Sigmoid colon (tissue), 6 donors: ENCODE measurements at regions not wholly inside any gene's neighbourhood (a gene's known extent, or its start where the extent isn't known, plus 50 kb on each side); places are given as distances from the start of the nearest gene placed in this dataset.

ENCODE experiments used
- DNase-seq: peaks from one replicate; pipeline ENCODE4 v3.0.0-alpha.2; 2019
- H3K27ac ChIP-seq, 4 donors: fragments of 200-600 bp; sonication (generic); one replicate each; pipeline ENCODE4 v1.5.1; 2016 to 2019; ENCODE audit warnings: mild to moderate bottlenecking in 1 of 4
- H3K27me3 ChIP-seq, 3 donors: fragments of 200-600 bp; sonication (generic); one replicate each; pipeline ENCODE4 v1.5.1; 2019; ENCODE audit warnings: mild to moderate bottlenecking in 1 of 3
- H3K36me3 ChIP-seq, 4 donors: fragments of 200-600 bp; sonication (generic); one replicate each; pipeline ENCODE4 v1.5.1; 2016 to 2019
- H3K4me1 ChIP-seq, 4 donors: fragments of 200-600 bp; sonication (generic); one replicate each; pipeline ENCODE4 v1.5.1; 2017 to 2019
- H3K4me3 ChIP-seq, 4 donors: fragments of 200-600 bp; sonication (generic); one replicate each; pipeline ENCODE4 v1.5.1; 2017 to 2019; ENCODE audit warnings: mild to moderate bottlenecking in 2 of 4, moderate library complexity in 1 of 4
- H3K9me3 ChIP-seq, 4 donors: fragments of 200-600 bp in 3 of 4; sonication (generic) in 3 of 4; one replicate each; pipeline versions ENCODE4 v1.5.1 to v1.6.1; 2013 to 2019
- EP300 ChIP-seq, 4 donors: sonication (generic); formaldehyde crosslinking; IDR thresholded peaks; one replicate each; pipeline ENCODE4 v1.6.1; 2017; ENCODE audit warnings: antibody characterized with exemption in 4 of 4
- POLR2A ChIP-seq, 2 donors: fragments of 450-650 bp; IDR thresholded peaks; one replicate each; pipeline ENCODE4 v1.6.1; 2016; ENCODE audit warnings: antibody characterized with exemption in 2 of 2, mild to moderate bottlenecking in 2 of 2, moderate library complexity in 2 of 2
- POLR2AphosphoS5 ChIP-seq, 4 donors: sonication (generic); formaldehyde crosslinking; IDR thresholded peaks; one replicate each; pipeline ENCODE4 v1.6.1; 2017; ENCODE audit warnings: antibody characterized with exemption in 4 of 4
- WGBS, 2 donors: extraction: QIAGEN DNeasy Blood & Tissue Kit; methylation state at CpG; one replicate each; pipeline ENCODE4 v1.1.7; 2013; 5-methylcytosine and 5-hydroxymethylcytosine counted together
- intact Hi-C: fragments of 100-400 bp; cut with DNase I; formaldehyde crosslinking; loops from one replicate; pipeline ENCODE4 v1.15.1; 2023
- TF ChIP-seq, protein P1 (sequence below), 4 experiments: fragments of 450-650 bp in 3 of 4; fragments of 200-600 bp in 1 of 4; IDR thresholded peaks; one replicate each; pipeline ENCODE4 v1.5.1; 2016 to 2019; ENCODE audit warnings: antibody characterized with exemption in 4 of 4, mild to moderate bottlenecking in 3 of 4, moderate library complexity in 2 of 4
- donor health status: healthy with polysubstance abuse.
- donor health status: healthy.

DNA sequence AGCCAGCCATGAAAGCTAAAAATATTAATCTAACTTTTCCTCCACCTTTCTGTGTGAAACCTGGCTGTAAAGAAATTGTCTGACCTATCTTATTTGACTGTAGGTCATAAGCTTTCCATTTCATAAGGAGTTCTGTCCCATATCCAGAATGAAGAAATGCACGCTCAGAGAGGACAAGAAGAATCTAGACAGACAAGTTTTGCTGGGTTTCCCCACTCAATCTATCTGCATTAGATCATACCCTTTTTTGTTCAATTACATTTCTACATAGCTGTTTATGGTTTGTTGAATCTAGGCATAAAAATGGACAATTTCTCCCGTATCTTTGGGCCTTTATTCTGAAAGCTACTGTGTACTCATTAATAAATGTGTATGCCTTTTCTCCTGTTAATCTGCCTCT, 1495.1 kb downstream of the C4orf33 start:
- Histone ChIP-seq H3K9me3 (no peaks in the 10 kb centered on the region), H3K27me3 (no peaks in the 10 kb centered on the region), H3K4me3 (no peak overlapping the region), H3K27ac (no peak overlapping the region), H3K36me3 (no peaks in the 10 kb centered on the region), H3K4me1 (no peaks in the 10 kb centered on the region)
- intact Hi-C loops: no loop called here
- WGBS, 2 donors: 68 to 88% methylated on average over 2 of the region's 2 CpGs
- no peak for DNase-seq
- TF ChIP-seq, protein P1, sequence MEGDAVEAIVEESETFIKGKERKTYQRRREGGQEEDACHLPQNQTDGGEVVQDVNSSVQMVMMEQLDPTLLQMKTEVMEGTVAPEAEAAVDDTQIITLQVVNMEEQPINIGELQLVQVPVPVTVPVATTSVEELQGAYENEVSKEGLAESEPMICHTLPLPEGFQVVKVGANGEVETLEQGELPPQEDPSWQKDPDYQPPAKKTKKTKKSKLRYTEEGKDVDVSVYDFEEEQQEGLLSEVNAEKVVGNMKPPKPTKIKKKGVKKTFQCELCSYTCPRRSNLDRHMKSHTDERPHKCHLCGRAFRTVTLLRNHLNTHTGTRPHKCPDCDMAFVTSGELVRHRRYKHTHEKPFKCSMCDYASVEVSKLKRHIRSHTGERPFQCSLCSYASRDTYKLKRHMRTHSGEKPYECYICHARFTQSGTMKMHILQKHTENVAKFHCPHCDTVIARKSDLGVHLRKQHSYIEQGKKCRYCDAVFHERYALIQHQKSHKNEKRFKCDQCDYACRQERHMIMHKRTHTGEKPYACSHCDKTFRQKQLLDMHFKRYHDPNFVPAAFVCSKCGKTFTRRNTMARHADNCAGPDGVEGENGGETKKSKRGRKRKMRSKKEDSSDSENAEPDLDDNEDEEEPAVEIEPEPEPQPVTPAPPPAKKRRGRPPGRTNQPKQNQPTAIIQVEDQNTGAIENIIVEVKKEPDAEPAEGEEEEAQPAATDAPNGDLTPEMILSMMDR (IDR thresholded peaks at IDR 0.05): no peak
- no peak for TF ChIP-seq POLR2AphosphoS5 (IDR thresholded peaks at IDR 0.05)
- no peak for TF ChIP-seq POLR2A (IDR thresholded peaks at IDR 0.05)
- no peak for TF ChIP-seq EP300 (IDR thresholded peaks at IDR 0.05)

DNA sequence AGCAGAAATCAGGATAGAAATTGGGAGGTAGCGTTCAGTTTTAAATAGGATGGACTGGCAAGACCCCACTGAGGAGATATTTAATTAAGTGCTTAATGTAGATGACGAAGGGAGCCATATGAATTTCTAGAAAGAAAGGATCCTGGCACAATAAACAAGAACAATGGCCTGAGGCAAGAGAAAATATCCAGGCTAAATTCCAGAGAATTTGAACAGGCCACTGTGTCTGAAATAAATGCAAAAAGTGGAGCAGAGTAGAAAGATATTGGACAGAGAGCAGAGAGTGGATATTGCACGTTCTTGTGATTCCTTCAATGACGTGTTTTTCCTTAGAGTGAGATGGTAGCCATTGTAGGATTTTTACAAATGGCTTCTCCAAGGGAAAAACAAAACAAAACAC, 1504.8 kb downstream of the C4orf33 start:
- DNase-seq: no peak
- Histone ChIP-seq H3K27ac (no peak overlapping the region), H3K4me3 (no peak overlapping the region), H3K9me3 (peaks cover 0 to 1% (median 0%) of the 10 kb centered on the region in 4 donors), H3K4me1 (no peaks in the 10 kb centered on the region), H3K36me3 (no peaks in the 10 kb centered on the region), H3K27me3 (no peaks in the 10 kb centered on the region)
- intact Hi-C loops: no loop called here
- 81 to 83% methylated on average over 4 of the region's 4 CpGs for WGBS, 2 donors
- no peak for TF ChIP-seq POLR2AphosphoS5 (IDR thresholded peaks at IDR 0.05)
- no peak for TF ChIP-seq EP300 (IDR thresholded peaks at IDR 0.05)
- TF ChIP-seq POLR2A (IDR thresholded peaks at IDR 0.05): no peak
- TF ChIP-seq, protein P1 (IDR thresholded peaks at IDR 0.05): no peak

DNA sequence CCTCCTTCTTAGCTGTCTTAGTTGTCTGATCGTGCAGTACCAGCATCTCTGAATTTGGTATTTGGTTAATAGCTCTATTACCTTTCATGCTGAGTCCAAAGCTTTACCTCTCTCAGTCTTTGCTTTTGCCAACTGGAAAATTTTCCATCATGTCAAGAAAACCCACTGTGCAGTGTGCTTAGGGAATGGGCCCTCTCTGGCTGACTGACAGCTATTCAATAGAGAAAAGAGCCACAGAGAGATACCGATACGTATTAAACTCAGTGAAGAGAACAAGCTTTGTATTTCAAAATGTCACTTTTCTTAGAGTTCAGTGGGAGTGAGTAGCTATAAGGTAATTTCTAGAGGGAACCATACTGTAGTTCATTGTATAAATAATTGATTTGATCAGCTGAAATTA, 1507.1 kb downstream of the C4orf33 start:
- Histone ChIP-seq H3K27me3 (no peaks in the 10 kb centered on the region), H3K36me3 (no peaks in the 10 kb centered on the region), H3K9me3 (no peaks in the 10 kb centered on the region), H3K4me1 (no peaks in the 10 kb centered on the region), H3K4me3 (no peak overlapping the region), H3K27ac (no peak overlapping the region)
- TF ChIP-seq POLR2A (IDR thresholded peaks at IDR 0.05) (no peak), EP300 (IDR thresholded peaks at IDR 0.05) (no peak), POLR2AphosphoS5 (IDR thresholded peaks at IDR 0.05) (no peak)
- TF ChIP-seq, protein P1 (IDR thresholded peaks at IDR 0.05): no peak
- no peak for DNase-seq
- WGBS, 2 donors: 85 to 89% methylated on average over 3 of the region's 3 CpGs
- intact Hi-C loops: no loop called here

DNA sequence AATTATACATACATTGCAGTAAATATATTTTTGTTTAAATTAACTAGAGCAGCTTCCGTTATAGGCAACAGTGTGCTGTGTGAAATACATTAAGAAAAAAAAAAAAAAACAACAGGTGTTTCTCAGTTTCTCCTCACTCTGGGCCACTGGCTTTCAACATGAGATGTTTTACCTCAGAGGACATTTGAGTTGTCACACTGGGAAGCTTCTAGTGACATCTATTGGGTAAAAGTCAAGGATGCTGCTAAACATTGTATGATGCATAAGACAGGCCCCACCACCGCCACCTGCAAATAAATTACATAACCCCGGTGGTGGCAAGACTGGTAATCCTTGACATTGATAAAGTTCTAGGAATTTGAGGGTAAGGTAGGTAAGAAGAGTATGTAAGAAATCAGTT, 1512.2 kb downstream of the C4orf33 start:
- no peaks in the 10 kb centered on the region for H3K4me1 ChIP-seq
- 88 to 94% methylated on average over 3 of the region's 3 CpGs for WGBS, 2 donors
- TF ChIP-seq EP300 (IDR thresholded peaks at IDR 0.05) (no peak), POLR2AphosphoS5 (IDR thresholded peaks at IDR 0.05) (no peak), POLR2A (IDR thresholded peaks at IDR 0.05) (no peak)
- TF ChIP-seq, protein P1 (IDR thresholded peaks at IDR 0.05): no peak

DNA sequence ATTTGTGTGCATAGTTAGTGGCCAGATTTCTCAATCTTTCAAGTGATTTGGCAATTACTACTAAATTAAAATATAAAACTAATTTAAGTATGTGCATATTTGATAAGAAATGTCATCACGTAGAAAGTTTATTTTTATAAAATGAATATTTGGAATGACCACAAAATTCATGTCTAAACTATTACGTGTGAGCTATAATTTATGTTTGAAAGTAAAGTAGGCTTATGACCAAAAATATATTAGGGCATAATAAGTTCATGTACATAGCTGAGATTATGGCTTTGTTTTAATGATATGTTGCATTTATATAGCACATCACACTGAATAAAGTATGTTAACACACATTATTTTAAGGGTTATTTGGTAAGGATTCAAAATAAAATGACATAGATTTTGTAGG, 1532.6 kb downstream of the C4orf33 start:
- no peaks in the 10 kb centered on the region for H3K9me3 ChIP-seq
- intact Hi-C loops: no loop called here
- H3K27ac ChIP-seq: no peak overlapping the region
- TF ChIP-seq POLR2A (IDR thresholded peaks at IDR 0.05) (no peak), EP300 (IDR thresholded peaks at IDR 0.05) (no peak), POLR2AphosphoS5 (IDR thresholded peaks at IDR 0.05) (no peak)
- TF ChIP-seq, protein P1 (IDR thresholded peaks at IDR 0.05): no peak
- no peaks in the 10 kb centered on the region for H3K36me3 ChIP-seq
- no peaks in the 10 kb centered on the region for H3K27me3 ChIP-seq
- no peak overlapping the region for H3K4me3 ChIP-seq
- no peak for DNase-seq
- 69 to 79% methylated on average over 2 of the region's 2 CpGs for WGBS, 2 donors
- no peaks in the 10 kb centered on the region for H3K4me1 ChIP-seq

More for the DNA sequence above, 1512.2 kb downstream of the C4orf33 start:
- no peaks in the 10 kb centered on the region for H3K36me3 ChIP-seq
- no peaks in the 10 kb centered on the region for H3K27me3 ChIP-seq
- no peaks in the 10 kb centered on the region for H3K9me3 ChIP-seq
- DNase-seq: no peak
- no peak overlapping the region for H3K27ac ChIP-seq
- intact Hi-C loops: no loop called here
- H3K4me3 ChIP-seq: no peak overlapping the region
